ENCODE measurements at regions not wholly inside any gene's neighbourhood (a gene's known extent, or its start where the extent isn't known, plus 50 kb on each side); places are given as distances from the start of the nearest gene placed in this dataset.

GRCh38 chr4:111204797-111205196, 581.9 kb upstream of the PITX2 start:
- TF ChIP-seq MAX (IDR thresholded peaks at IDR 0.05) (no peak), RAD21 (IDR thresholded peaks at IDR 0.05) (no peak), GABPA (IDR thresholded peaks at IDR 0.05 in 1 of 2, conservative IDR thresholded peaks at IDR 0.05 in 1 of 2) (no peak), CTCF (IDR thresholded peaks at IDR 0.05; ENCODE audit: low read depth, low read length, missing input control) (no peak), ZBTB33 (IDR thresholded peaks at IDR 0.05) (no peak), JUND (IDR thresholded peaks at IDR 0.05) (no peak), YY1 (IDR thresholded peaks at IDR 0.05) (no peak)

All from liver (tissue), 3 donors.